IPS DF 4.7 (cell line): ENCODE measurements at regions not wholly inside any gene's neighbourhood (a gene's known extent, or its start where the extent isn't known, plus 50 kb on each side); places are given as distances from the start of the nearest gene placed in this dataset.
"Not testable (repeated sequence)": the region's sequence is repeated elsewhere in the genome, so short reads cannot be mapped to it uniquely, and the experiment has no call there.

Source experiments
- DNase-seq: peaks from one replicate; pipeline ENCODE4 v3.0.0-alpha.2; 2013; ENCODE audit warnings: low spot score; ENCODE audit errors: extremely low read depth

DNA sequence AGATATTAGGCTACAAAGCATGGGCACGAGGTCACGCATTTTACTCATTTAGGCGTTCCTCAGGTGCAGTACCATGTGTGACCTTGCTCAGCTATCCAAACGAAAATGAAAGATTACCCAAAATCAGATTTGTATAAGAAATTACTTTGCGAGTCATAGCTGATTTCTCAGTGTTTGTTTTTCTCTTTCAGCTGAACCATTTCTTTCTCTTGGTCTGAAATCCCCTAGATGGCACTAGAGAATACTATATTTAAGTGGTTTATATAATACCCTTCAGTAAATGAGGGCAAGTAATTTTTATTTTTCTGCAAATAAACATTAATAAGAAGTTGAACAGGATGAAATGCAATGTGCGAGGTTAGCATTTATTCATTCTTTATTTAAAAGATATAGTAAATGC lies 496.6 kb downstream of the STIM2 start:
- no peak for DNase-seq

DNA sequence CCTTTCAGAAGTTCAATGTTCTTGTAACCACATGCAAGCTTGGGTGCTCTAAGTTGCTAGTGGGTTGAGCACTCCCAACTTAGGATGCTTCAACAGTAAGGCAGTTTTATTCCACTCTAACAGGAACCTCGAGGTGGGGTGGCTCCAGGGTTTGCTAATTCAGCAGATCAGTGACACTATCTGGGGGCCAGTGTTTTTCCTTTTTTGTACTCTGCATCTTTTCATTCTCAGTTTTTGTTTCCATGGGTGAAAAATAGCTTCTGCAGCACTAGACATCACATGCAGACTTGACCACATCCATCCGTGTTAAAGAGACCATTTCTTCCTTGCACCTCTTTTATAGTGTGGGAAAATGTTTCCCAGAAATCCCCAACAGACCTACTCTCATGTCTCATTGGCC lies 497.6 kb downstream of the STIM2 start:
- DNase-seq: no peak

GRCh38 chr4:27360131-27360530 lies 499.5 kb downstream of the STIM2 start:
- DNase-seq: no peak

DNA sequence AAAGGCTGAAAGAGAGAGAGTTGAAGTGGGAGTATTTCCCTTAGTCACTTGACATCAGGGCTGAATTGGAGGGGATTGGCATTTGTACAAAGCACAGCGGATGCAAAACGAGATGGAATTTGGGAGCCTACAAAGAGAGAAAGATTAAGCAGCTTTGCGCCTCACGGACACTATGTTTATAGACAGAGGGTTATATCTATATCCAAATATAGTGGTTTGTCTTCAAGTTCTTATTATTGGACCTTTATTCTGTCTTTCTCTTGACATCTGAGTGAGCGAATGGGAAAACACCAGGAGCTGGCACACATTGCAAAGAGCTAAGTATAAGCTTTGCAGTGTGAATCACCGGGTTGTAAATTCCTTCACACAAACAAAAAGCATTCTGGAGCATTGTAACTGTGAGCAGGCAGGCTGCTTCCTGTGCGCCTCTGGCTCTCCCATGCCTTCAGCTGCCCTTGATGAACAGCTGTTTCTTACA lies 500.2 kb downstream of the STIM2 start:
- DNase-seq: peak; percentile 14

DNA sequence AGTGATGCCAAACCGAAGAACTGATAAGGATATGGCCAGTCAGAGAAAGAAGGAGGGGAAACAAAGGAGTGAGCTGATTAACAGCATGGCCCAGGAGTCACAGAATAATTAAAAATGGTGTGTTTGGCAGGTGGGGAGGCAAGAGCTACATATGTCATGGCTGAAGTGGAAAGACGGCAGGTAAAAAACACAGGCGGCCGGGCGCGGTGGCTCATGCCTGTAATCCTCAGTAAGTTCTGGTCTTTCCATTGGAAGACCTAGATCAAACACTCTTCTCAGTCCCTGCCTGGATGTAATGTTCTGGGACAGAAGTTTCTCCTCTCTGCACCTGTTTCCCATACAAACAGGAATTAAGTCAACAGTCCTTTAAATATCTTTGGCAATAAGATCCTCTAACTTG lies 503.9 kb downstream of the STIM2 start:
- no peak for DNase-seq

DNA sequence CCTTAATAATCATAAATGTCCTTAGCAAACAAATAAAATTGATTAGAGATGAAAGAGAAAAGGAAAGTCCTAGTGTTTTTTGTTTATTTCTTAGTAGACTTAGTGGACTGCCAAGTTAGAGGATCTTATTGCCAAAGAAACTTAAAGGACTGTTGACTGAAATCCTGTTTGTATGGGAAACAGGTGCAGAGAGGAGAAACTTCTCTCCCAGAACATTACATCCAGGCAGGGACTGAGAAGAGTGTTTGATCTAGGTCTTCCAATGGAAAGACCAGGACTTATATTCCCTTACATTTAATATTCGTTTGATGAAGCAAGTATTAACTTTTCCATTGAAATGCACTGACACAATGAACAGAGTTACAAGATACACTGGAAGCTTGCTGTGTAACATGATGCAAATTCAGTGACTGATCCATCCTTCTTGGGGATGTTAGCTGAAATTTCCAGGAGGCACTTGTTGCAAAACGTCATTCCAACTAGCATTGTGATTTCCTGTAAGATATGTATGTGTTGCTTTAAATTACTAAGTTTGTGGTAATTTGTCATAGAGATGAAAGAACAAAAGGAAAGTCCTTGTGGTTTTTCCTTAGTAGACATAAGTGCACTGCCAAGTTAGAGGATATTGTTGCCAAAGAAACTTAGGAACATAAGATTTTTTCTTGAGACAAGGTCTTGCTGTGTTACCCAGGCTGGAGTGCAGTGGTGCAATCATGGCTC lies 505.6 kb downstream of the STIM2 start:
- no peak for DNase-seq

GRCh38 chr4:27368781-27369180 lies 508.1 kb downstream of the STIM2 start:
- DNase-seq: no peak

DNA sequence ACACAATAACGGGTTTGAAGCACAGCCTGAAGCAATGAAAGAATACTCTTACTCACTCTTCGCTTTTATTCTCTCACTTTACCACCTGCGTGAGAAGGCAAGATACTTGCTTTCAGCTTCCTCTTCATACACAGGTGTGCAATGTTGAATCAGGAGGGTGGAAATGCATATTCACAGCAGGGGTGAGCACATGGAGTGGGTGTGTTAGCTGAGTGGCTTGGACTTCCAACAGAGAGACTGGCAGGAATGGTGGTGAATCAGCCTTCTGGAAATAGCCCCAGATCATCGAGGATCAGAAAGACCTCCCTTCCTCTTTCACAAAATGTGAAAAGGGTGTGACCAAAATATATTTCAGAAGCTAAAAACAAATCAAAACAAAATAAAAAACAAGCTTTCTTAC lies 521.2 kb downstream of the STIM2 start:
- no peak for DNase-seq

- DNase-seq: no peak
These were observed 527.1 kb downstream of the STIM2 start for GRCh38 chr4:27387711-27388110.

- DNase-seq: no peak
These were observed 537.2 kb downstream of the STIM2 start for GRCh38 chr4:27397886-27398285.

DNA sequence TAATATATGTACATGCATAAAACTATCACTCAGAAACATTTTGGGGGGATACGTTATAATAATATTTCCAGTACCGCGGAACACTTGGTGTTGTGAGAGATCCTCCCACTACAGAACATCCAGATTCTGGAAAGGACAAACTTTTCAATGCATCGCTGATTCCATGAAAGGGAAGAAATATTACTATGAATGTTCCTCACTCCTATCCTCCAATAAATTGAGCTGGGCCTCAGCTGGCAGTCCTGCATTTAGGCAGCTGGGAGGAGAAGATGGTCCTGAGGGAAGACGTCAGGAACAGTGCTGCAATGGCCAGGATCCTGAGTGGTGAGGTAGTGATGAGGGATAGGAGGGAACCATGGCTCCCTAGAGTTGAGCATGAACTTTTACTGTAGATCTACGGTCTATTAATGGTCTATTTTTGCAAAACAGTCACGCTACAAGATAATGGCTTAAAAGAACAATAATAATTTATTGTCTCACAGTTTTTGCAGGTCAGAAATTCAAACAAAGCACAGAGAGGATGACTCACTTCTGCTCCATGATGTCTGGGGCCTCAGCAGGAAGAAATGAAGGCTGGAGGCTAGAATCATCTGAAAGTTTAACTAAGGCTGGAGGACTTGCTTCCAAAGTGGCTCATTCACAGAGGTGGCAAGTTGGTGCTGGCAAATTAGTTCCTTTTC lies 538.1 kb downstream of the STIM2 start:
- DNase-seq: no peak

- no peak for DNase-seq
These were observed 547.0 kb downstream of the STIM2 start for GRCh38 chr4:27407616-27408015.

GRCh38 chr4:27412613-27413012 lies 552.0 kb downstream of the STIM2 start:
- no peak for DNase-seq

GRCh38 chr4:27414887-27415731 lies 554.5 kb downstream of the STIM2 start:
- no peak for DNase-seq

GRCh38 chr4:27428661-27429060 lies 568.0 kb downstream of the STIM2 start:
- no peak for DNase-seq

GRCh38 chr4:27429364-27429871 lies 568.8 kb downstream of the STIM2 start:
- no peak for DNase-seq

- no peak for DNase-seq
These were observed 581.5 kb downstream of the STIM2 start for GRCh38 chr4:27442146-27442545.

GRCh38 chr4:27442661-27443060 lies 582.0 kb downstream of the STIM2 start:
- not testable (repeated sequence) for DNase-seq

- no peak for DNase-seq
These were observed 603.2 kb downstream of the STIM2 start for GRCh38 chr4:27463816-27464215.

GRCh38 chr4:27467351-27467750 lies 606.7 kb downstream of the STIM2 start:
- no peak for DNase-seq

- DNase-seq: no peak
These were observed 611.7 kb downstream of the STIM2 start for GRCh38 chr4:27472364-27472763.

DNA sequence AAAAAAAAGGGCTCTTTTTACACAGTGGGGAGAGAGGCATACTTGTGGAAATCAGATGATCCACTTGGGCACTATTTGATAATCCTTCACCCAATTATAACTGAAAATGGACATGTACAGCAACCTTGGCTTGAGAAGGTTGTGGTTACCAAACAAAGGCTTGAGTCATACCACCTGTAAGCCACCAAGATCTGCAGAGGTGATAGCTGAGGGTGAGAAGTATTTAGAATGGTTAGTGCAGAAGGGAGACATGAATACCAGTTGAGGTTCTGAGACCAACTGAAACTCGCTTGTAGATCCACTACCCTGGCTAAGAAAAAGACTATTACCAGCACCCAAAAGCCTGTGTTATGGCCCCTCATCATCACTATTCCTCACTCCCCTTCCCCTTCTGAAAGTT lies 614.0 kb downstream of the STIM2 start:
- no peak for DNase-seq
